GM04504 (cell line): ENCODE measurements at regions not wholly inside any gene's neighbourhood (a gene's known extent, or its start where the extent isn't known, plus 50 kb on each side); places are given as distances from the start of the nearest gene placed in this dataset.

Experiments used
- DNase-seq: peaks from one replicate; pipeline ENCODE4 v3.0.0-alpha.2; 2012; ENCODE audit warnings: low read depth

- DNase-seq: no peak
Observed at GRCh38 chr5:143730112-143730801, 81.7 kb upstream of the HMHB1 start.

GRCh38 chr5:143729334-143729946, 82.5 kb upstream of the HMHB1 start:
- DNase-seq: no peak

- no peak for DNase-seq
Observed at GRCh38 chr5:143723159-143723558, 88.8 kb upstream of the HMHB1 start.

GRCh38 chr5:143721925-143722324, 90.0 kb upstream of the HMHB1 start:
- peak; percentile 56 for DNase-seq

GRCh38 chr5:143720689-143721088, 91.3 kb upstream of the HMHB1 start:
- no peak for DNase-seq

- DNase-seq: peak; percentile 82
Observed at GRCh38 chr5:143717400-143717799, 94.6 kb upstream of the HMHB1 start.

- no peak for DNase-seq
Observed at GRCh38 chr5:143716881-143717280, 95.1 kb upstream of the HMHB1 start.

GRCh38 chr5:143715616-143716015, 96.3 kb upstream of the HMHB1 start:
- DNase-seq: no peak

- no peak for DNase-seq
Observed at GRCh38 chr5:143714629-143715028, 97.3 kb upstream of the HMHB1 start.

GRCh38 chr5:143713047-143714003, 98.6 kb upstream of the HMHB1 start:
- peak; percentile 47 for DNase-seq

- no peak for DNase-seq
Observed at GRCh38 chr5:143708672-143709071, 103.3 kb upstream of the HMHB1 start.

GRCh38 chr5:143707806-143708205, 104.2 kb upstream of the HMHB1 start:
- peak; percentile 68 for DNase-seq

GRCh38 chr5:143705381-143705780, 106.6 kb upstream of the HMHB1 start:
- no peak for DNase-seq

GRCh38 chr5:143703659-143704058, 108.3 kb upstream of the HMHB1 start:
- no peak for DNase-seq

GRCh38 chr5:143701493-143701892, 110.5 kb upstream of the HMHB1 start:
- DNase-seq: no peak

- no peak for DNase-seq
Observed at GRCh38 chr5:143700994-143701393, 111.0 kb upstream of the HMHB1 start.

- DNase-seq: no peak
Observed at GRCh38 chr5:143699121-143699520, 112.8 kb upstream of the HMHB1 start.

GRCh38 chr5:143698574-143698973, 113.4 kb upstream of the HMHB1 start:
- DNase-seq: no peak

GRCh38 chr5:143696921-143697320, 115.0 kb upstream of the HMHB1 start:
- DNase-seq: no peak

GRCh38 chr5:143695941-143696340, 116.0 kb upstream of the HMHB1 start:
- DNase-seq: no peak

- no peak for DNase-seq
Observed at GRCh38 chr5:143695244-143695864, 116.6 kb upstream of the HMHB1 start.

- no peak for DNase-seq
Observed at GRCh38 chr5:143694357-143694756, 117.6 kb upstream of the HMHB1 start.
